CMK (cell line): ENCODE measurements at regions not wholly inside any gene's neighbourhood (a gene's known extent, or its start where the extent isn't known, plus 50 kb on each side); places are given as distances from the start of the nearest gene placed in this dataset.
"Not testable (repeated sequence)": the region's sequence is repeated elsewhere in the genome, so short reads cannot be mapped to it uniquely, and the experiment has no call there.

ENCODE experiments used
- DNase-seq: peaks from one replicate; pipeline ENCODE4 v3.0.0-alpha.2; 2010; ENCODE audit warnings: low read depth

DNA sequence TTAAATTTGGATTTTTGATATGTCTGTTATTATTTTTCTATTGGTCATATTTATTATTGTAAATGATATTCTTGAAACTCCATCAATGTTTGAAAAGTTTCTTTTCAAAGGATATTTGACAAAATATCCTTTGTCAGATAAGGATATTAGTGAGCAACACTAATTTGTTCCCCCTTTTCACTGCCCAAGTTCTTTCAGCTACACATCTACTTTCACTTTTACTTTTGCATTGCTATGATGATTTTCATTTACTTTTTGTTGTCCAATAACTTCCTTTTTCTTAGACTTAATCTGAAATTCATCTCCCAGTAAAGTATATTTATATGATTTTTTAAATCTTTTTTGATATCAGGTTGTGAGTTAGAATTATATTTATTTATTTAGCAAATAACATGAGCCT is 542.3 kb upstream of the ADGRL3 start:
- DNase-seq: no peak

DNA sequence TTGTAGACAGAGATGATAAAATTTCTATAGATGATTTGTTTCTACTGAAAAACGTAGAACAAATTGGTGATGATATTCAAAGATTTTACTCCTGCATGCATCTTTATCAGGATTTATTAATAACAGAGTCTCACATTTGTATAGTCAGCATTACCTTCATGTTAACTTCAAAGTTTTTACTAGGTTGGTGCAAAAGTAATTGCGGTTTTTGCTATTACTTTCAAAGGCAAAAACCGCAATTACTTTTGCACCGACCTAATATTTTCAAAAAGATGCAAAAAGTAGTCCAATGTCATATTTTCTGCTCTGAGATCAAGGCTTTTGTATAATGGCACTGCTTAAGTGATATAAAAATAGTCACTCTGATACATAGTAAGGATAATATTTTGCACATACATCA is 536.4 kb upstream of the ADGRL3 start:
- DNase-seq: no peak

DNA sequence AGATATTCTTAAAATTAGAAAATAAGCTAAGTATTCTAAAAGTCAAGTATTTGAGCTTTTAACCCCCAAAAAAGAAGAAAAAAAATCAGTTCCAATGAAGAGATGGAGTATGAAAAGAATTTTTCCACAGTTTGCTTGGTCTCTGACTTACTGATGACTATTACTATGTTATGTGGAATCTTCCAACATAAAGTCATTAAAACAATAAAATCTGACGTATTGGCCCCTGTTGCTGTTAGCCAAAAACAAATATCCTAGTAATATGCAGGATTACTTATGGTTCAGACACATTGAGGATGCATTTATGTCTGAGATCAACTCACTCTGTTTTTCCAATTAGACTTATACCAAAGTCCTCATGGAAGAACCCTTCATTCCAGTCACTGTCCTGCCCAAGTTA is 517.2 kb upstream of the ADGRL3 start:
- DNase-seq: no peak

DNA sequence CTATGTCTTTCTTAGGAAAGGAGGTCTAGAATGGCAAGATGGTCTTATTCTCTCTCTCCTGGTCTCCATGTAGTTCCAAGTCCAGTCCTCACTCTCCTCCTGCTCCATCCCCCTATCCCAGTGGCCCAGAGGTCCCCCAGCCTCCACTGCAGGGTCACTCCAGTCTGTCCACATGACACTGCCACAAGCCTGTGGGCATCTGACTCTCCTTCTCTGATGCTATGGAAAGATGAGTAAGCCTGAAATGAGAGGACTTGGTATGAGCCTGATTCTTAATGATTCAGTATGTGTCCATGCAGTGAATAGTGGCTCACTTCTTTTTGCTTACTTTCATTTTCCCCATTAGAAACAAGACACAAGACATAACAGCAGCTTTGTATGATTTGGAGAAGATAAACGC is 516.8 kb upstream of the ADGRL3 start:
- DNase-seq: no peak

DNA sequence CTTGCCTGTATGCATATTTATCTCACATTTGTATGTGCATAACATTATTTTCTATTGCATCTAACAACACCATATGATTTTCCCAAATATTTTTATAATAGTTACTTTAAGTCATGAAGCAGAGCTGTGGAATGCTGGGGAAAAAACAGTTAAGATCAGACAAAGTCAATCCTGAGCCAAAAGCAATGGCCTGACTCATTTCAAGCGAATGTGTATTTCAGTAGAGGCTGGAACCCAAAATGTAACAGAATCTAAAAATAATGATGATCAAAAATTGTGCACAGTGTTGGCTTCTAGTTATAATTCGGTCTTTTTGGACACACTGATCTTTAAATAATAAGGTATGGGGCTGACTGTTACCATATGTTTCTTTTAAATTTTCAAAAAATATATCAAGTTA is 516.2 kb upstream of the ADGRL3 start:
- DNase-seq: no peak

DNA sequence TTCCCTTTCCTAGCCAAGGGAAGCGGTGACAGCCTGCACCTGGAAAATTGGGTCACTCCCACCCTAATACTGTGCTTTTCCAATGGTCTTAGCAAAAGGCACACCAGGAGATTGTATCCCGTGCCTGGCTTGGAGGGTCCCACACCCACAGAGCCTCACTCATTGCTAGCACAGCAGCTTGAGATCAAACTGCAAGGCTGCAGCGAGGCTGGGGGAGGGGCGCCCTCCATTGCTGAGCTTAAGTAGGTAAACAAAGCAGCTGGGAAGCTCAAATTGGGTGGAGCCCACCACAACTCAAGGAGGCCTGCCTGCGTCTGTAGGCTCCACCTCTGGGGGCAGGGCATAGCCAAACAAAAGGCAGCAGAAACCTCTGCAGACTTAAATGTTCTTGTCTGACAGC is 504.1 kb upstream of the ADGRL3 start:
- DNase-seq: not testable (repeated sequence)

DNA sequence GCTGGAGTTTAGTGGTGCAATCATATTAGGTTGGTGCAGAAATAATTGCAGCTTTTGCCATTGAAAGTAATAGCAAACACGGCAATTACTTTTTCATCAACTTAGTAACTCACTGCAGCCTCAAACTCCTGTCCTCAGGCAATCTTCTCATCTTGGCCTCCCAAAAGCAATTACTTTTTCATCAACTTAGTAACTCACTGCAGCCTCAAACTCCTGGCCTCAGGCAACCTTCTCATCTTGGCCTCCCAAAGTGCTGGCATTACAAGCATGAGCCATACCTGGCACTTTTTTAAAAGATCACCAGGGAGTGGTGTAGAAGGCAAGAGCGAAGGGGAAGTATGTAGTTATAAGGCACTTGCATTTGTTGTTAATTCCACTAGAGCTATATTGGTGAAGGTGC is 491.1 kb upstream of the ADGRL3 start:
- no peak for DNase-seq

DNA sequence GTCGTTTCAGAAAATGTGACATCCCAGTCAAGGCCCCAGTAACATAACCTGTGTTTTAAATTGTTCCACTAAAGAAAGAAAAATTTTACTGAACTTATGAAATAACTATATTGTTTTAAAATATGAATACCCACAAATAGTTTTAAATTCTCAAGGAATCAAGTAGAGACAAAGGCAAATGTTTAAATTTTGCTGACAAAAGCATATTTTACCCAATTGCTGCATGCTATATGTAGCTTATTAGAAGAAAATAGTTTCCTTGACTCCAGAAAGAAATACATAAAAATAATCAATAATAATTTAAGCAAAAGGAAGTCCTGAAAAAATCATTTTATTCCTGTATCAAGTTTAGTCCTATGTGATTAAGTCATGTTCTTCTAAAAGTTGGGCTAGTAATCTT is 481.3 kb upstream of the ADGRL3 start:
- no peak for DNase-seq

DNA sequence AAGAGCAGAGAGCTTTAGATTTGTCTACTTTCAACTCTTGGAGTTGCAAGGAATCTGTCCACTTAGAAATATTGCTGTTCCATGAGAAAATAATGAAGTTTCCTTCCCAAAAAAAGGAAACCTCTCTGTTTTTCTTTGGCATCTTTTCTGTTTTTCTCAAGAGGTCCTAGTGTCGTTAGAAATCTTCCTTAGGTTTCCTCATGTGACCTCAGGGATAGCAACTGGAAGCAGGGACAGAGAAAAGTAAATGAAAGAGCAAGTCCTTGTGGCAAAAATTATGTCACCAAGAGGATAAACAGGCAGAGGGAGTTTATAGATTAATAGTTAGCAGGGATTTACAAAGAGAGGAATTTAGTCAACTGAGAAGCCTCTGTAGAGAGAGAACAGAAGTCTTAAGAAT is 478.4 kb upstream of the ADGRL3 start:
- no peak for DNase-seq

DNA sequence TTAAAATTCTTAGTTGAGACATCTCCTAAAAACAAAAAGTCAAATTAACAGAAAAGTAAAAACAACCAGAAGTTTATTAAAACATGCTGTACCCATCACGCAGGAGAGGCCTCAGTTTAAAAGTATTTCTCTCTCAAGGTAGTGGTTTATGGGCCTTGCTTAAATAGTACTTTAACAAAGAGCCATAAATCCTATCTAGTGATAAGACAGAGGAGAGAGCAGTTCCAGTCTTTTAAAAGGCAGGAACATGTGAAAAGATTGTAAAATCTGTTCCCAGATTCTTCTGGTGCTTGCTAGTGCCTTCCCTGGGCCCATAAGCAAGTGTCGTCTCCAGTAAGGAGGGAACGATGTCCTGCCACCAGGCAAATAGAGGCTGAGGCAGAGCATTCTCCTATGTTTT is 476.3 kb upstream of the ADGRL3 start:
- DNase-seq: no peak

DNA sequence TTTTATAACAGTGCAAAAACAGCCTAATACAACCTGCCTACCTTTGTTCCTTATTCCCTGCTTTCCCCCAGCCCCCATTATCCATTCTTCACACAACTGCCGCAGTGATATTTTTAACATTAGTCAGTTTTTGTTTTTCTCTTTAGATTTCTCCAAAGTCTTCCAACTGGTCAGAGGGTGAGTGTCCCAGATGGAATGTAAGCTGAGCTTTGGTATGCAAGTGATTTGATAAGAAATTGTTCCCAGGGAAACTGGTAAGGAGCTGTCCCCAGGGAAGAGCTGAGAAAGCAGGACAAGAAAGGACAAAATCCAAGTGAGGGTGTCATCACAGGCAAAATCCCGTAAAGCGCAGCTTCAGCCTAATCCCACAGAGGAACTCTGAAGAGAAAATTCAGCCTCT is 475.5 kb upstream of the ADGRL3 start:
- no peak for DNase-seq

DNA sequence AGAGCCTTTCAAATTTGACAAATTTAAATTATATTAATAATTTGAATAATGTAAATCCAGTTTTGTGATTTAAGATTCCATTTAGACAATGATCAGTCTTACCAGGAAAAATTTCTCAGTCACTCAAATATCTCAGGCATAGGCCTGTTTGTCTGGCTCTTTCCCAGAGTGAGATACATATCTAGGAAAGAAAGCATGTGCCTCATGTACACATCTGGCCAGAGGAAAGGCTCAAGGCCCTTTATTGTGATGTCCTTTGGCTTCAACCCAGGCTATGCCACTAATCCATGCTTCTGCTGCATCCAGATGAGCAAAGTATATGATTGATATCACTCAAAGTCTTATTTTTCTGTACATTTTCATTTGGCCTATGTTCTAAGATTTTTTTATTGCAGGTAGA is 473.3 kb upstream of the ADGRL3 start:
- no peak for DNase-seq

DNA sequence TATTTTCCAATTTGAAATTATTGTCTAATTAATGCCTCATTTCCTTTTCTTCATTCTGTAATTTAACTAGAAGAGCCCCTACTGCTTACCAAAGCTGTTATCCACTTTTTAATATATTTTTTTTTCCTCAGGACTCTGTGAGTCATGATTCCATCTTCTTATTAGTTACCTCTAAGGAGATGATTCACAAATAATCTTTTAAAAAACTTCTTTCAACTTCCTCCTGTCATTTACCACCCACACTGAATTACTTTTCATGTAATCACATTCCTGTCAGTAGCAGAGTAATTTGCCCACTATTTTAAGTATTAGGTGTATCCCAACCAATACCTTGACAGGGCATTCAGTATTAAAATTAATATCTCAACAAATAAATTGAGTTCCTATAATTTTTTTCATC is 470.9 kb upstream of the ADGRL3 start:
- DNase-seq: no peak

DNA sequence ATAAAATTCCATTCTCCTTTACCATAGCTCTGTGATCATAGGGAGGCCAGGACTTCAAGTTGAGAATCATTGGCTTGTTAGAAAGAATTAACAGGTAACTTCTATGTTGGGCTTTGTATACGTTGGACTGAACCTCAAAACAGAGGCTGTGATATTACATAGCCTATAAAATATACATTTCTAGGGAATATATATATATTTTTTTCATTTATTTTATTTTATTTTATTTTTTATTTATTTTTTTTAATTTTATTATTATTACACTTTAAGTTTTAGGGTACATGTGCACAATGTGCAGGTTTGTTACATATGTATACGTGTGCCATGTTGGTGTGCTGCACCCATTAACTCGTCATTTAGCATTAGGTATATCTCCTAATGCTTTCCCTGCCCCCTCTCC is 470.4 kb upstream of the ADGRL3 start:
- not testable (repeated sequence) for DNase-seq

DNA sequence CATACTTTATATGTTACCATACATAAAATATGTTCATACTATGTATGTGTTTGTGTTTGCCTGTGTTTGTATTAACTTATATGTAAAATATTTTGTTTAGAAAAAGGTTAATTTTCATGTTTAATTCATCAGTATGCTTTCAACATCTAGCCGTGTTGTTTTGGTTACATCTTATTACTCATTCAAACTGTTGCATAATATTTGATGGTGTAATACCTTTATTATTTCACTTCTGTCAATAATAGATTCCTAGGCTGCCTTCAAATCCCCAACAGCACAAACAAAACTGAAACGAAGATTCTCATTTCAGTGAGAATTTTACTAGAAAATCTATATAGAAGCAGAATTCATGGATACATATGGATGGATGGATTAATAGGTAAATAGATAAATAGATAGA is 462.3 kb upstream of the ADGRL3 start:
- no peak for DNase-seq

DNA sequence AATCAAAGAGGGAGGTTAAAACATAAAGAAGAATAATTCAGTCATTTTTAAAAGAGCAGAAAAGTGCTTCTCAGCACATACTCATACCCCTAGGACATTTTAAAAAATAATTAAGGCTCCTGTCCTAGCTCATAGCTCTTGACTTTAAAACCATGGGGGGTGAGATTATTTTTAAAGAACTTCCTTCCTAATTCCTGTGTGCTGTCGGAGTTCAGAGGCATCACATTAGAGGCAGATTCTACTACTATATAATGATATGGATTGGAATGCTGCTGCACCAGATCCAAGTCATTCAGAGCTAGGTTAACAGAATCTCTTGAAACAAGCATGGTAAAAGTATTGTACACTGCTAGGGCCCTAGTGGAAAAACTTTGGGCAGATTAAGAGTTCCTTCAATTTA is 456.5 kb upstream of the ADGRL3 start:
- no peak for DNase-seq

DNA sequence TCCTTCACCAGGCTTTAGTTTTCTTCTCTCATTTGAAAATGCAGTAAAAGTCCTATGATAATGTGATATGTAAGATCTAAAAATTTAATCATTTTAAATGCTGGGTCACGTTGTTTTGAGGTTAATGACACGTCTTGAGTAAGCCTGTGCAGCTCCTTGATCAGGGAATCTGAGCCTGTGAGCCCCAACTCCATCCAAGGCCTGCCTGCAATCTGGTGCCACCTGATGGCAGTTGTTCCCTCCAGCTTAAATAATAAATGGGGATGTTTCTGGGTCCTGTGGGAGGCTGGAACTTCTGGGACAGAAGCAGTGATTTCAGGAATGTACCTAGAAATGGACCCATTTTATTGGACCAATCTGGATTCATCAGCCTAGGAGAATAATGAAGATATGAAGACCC is 455.4 kb upstream of the ADGRL3 start:
- no peak for DNase-seq

DNA sequence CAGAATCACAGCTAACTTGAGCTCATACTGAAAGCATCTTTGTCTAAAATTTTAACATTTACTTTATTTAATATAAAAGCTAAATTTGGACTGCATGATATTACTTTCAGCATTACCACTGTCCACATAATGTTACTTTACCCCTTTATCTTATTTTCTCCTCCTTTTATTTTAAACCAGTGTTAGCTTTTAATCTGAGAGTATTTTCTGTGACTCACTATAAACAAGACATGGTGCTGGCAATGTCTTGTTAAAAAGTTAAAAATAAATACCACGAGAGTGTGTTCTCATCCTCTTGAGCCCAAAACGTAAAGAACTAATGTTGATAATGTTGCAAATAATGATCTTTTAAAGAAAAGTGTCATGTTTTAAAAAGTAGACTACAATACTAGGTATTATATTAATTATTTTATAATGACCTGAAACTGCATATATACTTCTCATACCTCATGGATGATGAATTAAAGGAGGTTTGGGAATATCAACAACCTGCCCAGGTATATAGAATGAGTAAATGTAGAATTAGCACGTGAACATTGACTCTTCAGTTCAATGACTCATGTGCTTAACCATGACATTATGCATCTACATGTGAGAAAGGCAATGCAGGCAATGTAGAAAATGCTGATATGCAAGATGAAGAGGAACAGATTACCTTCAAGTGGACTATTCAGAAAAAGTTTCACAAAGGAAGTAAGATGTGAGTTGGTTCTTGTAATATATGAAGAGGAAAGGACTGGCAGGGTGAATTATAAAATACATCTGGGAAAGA is 454.1 kb upstream of the ADGRL3 start:
- DNase-seq: no peak

DNA sequence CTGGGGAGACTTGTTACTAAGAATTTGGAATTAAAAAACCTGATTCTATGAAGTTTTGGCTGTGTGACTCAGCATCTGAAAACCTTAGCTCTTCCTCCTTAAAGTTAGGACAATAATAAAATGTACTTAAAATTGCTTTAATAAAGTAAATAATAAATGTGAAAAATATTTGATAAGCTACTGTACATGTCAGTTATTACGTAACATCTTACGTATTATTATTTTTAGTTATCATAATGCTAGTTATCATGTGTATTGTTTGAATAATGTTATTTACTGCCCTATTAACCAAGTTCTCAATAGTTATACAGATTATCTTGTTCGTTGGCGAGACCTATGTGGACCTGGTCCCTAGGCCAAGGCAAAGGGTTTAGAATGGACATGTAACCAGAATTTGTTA is 449.2 kb upstream of the ADGRL3 start:
- no peak for DNase-seq

DNA sequence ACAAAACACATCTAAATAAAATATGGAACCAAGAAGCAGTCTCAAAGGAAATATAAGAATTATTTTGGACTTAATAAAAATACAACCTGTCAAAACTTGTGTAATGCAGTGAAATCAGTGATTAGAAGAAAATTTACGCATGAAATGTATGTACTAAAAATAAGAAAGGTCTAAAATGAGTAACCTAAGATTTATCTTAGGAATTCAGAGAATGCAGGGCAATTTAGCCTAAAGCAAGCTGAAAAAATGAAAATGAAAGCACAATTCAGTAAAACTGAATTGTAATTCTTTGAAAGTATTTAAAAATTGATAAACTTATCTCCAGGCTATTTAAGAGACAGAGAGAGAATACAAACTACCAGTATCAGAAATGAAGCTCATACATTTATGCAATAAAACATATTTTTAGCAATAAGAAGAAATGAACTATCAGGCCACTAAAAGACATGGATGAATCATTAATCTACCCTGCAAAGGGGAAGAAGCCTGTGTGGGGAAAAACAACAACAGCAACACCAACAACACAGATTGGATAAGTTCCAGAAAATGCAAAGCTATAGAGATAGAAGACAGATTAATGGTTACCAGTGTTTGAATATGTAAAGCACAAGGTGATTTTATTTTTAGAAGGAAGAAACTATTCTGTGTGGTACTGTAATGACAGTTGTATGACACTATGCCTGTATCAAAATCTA is 442.0 kb upstream of the ADGRL3 start:
- no peak for DNase-seq

DNA sequence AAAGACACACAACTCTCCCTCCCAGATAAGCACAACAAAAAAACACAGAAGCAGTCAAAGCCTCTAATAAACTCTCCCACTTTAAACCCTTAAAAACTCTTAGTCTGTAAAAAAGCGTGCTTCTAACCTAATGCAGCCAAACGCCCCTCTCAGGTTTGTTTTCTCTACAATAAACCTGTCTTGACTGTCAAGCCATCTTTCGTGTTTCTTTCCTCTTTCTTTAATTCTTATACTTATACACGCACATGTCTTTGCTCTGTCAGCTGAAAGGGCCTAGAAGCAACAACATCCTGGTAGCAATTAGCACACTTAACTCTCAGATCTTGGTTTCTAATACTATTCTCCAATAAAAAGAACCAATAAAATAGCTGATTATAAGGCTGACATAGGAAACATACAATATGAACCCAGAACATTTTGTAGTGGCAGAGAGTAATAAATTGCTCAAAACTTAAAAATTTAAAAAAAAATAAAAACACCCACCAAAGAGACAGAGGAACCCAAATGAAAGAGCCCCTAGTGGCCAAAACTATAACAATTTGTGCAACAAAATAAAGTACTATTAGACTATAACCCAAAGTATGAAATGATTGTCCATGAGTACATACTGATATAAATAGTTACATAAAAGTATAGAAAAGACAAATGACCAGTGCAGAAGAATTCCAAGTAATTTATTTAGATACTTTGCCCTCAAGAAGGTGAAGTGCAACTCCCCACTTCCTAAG is 440.4 kb upstream of the ADGRL3 start:
- DNase-seq: no peak

DNA sequence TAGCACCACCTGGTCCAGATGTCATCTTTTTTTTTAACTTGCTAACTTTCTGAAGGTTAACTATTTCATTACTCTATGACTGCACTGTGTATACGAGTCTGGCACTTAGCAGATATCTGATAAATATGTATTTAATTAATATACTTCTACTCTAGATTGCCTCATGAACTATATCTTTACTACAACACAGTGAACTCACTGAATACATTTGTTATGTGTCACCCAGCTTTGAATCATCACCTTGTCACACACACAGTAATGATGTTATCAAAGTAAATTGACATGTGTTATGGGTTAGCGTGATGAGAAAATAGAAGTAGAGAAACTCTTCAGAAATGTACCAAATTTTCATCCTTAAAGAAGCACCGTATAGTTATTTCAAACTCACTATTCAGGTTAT is 419.3 kb upstream of the ADGRL3 start:
- no peak for DNase-seq

DNA sequence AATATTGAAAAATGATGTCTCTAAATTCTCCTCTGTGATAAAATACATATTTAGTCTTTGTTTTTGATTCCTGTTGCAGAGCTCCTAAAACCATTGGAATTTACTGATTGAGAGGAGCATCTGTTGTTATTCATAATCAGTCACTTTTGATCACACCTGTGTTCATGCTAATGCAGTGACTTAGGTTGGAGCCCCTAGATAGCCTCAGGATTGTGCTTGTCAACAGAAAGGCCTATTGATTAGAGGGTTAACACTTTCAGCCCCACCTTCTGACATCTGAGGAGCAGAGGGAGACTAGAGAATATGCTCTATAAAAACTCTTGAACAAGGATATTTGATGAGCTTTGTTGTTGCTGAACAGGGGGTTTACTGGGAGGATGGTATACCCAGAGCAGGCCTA is 409.5 kb upstream of the ADGRL3 start:
- no peak for DNase-seq
